HG02610 (cell line): ENCODE measurements at regions not wholly inside any gene's neighbourhood (a gene's known extent, or its start where the extent isn't known, plus 50 kb on each side); places are given as distances from the start of the nearest gene placed in this dataset.
"Not testable (repeated sequence)": the region's sequence is repeated elsewhere in the genome, so short reads cannot be mapped to it uniquely, and the experiment has no call there.

ENCODE experiments used
- ATAC-seq: cut with Tn5 transposase; IDR thresholded peaks from one replicate; pipeline ENCODE4 v1.9.1; 2021; ENCODE audit warnings: mild to moderate bottlenecking, moderate library complexity; ENCODE audit not compliant: unreplicated experiment

DNA sequence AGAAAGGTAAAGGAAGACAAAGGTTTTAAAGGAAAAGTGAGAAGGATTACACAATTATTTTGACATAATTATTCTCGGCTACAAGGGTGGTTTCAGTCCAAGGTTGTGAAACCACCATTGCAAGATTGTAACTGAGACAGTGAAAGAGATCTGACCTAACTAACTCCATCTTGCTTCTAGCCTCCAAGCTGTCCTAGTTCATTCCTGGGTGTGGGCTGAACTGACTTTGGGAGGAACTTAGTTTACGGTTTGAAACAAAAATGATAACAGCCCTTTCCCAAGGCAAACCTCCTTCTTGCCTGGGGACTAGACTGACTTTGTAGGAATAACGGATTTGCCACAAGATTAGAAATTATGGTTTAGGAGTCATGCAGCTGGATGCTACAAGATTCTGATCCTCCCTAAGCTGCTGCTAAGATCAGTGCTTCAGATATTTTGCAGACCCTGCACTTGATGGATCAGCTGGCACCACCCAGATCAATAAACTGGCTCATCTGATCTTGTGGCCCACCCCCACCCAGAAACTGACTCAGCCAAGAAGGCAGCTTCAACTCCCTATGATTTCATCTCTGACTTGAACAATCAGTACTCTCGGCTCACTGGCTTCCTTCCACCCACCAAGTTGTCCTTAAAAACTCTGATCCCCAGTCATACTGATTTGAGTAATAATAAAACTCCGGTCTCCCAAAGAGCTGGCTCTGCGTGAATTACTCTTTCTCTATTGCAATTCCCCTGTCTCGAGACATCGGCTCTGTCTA, 57.7 kb upstream of the AADACL2 start:
- no peak for ATAC-seq

DNA sequence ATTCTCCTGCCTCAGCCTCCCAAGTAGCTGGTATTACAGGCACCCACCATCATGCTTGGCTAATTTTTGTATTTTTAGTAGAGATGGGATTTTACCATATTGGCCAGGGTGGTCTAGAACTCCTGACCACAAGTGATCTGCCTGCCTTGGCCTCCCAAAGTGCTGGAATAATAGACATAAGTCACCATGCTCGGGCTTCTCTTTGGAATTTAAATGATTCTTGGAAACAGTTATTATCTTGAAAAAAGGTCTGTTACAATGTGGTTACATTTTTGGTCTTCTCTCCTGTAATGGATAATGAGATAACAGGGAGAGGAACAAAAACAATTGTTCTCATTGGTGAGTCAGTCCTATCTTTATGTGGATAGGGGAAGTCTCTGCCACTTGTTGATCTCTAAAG, 59.8 kb upstream of the AADACL2 start:
- no peak for ATAC-seq

- not testable (repeated sequence) for ATAC-seq
Measured at GRCh38 chr3:151667762-151668161, 66.0 kb upstream of the AADACL2 start.

GRCh38 chr3:151660885-151661284, 72.8 kb upstream of the AADACL2 start:
- no peak for ATAC-seq

GRCh38 chr3:151644986-151645385, 88.7 kb upstream of the AADACL2 start:
- ATAC-seq, result no peak

- no peak for ATAC-seq
Measured at GRCh38 chr3:151644020-151644620, 89.6 kb upstream of the AADACL2 start.

DNA sequence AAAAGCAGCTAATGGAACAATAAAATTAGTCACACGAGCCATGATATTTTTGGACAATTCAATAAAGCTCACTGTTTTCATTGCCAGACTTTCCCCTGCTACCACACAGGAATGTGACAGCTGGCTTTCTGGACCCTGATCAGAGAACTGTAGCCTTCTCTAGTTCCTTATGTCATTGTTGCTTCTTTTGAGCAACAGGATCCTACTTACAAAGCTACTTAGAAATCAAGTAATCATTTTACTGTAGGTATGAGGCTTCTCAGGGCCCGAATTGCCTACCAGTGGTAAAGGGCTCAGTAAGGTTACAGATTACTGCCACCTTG, 94.3 kb upstream of the AADACL2 start:
- ATAC-seq, result no peak

GRCh38 chr3:151638555-151639417, 94.9 kb upstream of the AADACL2 start:
- no peak for ATAC-seq

DNA sequence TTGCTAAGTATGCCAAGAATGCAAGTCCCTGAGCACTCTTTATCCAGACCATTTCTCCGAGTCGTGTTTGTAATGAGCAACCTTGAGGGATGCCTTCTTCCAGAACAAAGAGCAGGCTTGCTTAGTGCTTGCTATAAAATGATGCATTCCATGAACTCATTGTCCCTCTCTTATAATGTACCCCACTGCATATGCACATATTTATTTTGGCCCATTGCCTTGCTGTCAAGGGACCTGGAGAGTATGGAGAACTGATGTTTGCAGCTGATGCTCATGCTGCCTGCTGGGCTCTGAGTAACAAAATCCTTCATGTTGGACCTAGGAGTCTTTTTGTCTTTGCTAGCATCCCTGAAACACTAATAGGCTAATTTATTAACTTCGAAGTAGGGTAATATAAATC, 97.8 kb upstream of the AADACL2 start:
- no peak for ATAC-seq

GRCh38 chr3:151631946-151632345, 101.8 kb upstream of the AADACL2 start:
- ATAC-seq, result no peak

- no peak for ATAC-seq
Measured at GRCh38 chr3:151630938-151631441, 102.7 kb upstream of the AADACL2 start.

DNA sequence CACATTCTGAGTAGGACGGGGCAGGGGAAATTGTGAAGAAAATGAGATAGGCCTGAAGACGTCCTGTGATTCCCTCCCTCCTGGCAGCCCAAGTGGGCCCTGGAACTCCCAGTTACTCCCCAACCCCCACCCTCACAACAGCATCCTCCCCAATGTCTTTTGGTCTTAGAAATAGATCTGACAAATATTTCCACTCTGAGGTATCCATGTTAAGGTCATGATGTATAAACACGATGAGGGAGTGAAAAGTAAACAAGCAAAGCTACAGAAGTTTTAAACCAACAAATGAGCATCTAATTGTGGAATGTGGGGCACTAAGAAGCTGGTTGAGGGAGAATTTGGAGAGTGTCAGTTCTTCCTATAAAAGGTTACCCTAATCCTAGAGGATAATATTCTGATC, 103.7 kb upstream of the AADACL2 start:
- no peak for ATAC-seq

DNA sequence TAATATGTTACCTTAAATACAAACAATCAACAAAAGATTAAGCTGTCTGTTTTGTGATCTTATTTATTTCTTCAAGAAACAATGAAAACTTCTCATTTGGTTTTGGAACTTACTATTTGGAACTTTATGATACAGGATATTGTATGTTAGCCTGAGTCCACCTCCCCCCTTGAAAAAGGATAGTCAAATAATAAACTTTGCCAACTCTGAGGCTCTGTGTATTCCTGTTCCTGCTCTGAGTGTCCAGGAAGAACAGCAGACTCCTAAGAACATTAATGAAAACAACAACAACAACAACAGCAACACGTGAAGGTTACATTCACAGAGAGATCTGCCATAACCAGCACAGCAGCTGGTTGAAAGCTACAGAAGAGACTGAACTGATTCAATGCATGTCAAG, 108.1 kb upstream of the AADACL2 start:
- ATAC-seq, result no peak

GRCh38 chr3:151625086-151625485, 108.6 kb upstream of the AADACL2 start:
- ATAC-seq, result no peak

- no peak for ATAC-seq
Measured at GRCh38 chr3:151620071-151620470, 113.7 kb upstream of the AADACL2 start.

DNA sequence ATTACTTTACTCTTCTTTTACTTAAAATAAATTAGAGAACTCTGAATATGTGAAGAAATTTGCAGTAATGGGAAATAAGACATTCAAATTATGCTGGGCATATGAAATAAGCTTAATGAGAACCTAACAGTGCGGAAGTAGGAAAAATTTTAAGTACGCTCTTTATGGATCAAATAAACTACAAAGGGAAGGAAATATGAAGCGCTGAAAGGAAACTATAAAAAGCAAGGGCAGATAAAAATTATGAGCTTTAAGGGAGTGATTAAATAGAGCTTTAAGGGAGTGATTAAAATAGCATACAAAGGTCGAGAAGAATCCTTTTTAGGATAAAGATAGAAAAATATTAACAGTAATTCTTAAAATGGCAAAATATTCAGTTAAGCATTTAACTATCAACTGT, 118.3 kb upstream of the AADACL2 start:
- ATAC-seq, result no peak

DNA sequence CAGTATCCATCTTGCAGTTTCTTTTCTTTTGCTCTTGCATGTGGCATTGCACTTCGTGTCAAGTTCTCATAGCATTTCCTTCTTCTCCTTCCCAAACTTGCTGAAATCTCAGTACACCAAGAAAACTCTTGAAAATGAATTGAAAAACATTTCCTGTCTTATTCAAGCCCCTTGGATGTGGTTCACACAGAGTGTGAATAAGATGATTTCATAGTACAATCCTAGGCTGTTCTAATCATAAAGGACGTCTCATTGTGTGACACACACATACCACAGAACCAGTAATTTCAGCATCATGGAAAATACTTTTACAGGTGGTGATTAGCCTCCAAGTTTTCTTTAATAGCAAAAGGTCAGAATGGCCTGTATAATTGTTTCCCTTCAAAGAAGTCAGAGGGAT, 121.6 kb upstream of the AADACL2 start:
- ATAC-seq, result no peak

DNA sequence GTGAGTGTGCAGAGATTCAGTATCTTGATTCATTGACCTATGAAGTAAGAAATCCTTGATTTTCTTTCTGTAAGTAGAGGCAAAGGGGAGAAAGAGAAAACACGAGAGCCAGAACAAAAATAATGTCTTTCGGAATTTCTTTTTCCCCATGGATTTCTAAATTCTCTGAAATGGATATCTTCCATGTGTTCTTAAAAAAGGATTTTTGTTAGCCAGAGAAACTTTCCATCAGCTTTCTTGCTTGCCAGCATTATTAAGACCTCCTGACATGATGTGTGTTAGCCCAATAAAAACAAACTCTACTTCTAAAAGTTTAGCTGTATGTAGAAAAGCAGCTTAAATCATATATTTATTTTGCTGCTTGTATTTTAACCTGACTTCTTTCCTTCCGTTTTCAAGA, 122.3 kb upstream of the AADACL2 start:
- no peak for ATAC-seq

DNA sequence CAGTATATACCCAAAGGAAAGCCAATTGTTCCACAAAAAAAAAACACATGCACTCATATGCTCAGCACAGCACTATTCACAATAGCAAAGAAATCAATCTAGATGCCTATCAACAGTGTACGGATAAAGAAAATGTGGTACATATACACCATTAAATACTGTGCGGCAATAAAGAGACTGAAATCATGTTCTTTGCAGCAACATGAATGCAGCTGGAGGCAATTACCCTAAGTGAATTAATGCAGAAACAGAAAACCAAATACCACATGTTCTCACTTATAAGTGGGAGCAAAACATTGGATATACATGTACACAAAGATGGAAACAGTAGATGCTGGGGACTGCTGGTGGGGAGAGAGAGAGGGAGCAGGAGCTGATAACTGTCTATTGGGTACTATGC, 124.2 kb upstream of the AADACL2 start:
- no peak for ATAC-seq

- no peak for ATAC-seq
Measured at GRCh38 chr3:151604891-151605290, 128.8 kb upstream of the AADACL2 start.

DNA sequence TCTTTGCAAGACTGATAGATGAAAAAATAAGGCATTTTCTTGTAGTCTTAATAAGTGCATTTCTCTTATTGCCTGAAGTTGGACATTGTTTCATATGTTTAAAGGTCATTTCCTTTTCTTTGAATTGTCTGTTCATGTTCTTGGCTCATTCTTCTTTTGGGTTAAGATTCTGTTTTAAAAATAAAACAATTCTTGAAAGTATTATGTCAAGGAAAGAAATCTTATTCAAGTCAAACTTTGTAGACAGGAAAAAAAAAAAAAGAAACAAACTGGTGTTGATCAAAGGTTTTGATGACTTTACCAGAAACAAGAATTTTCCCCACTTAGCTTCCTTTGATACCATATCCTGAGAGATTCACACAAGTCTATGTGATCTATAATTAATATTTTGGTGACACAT, 132.9 kb upstream of the AADACL2 start:
- ATAC-seq, result no peak
